ENCODE measurements at regions not wholly inside any gene's neighbourhood (a gene's known extent, or its start where the extent isn't known, plus 50 kb on each side); places are given as distances from the start of the nearest gene placed in this dataset.
"Not testable (repeated sequence)": the region's sequence is repeated elsewhere in the genome, so short reads cannot be mapped to it uniquely, and the experiment has no call there.

- no peaks in the 10 kb centered on the region for H3K9me3 ChIP-seq (replicated peaks; ENCODE audit: control insufficient read depth, low read depth, low read length)
- H3K36me3 ChIP-seq (ENCODE audit: control insufficient read depth, insufficient read depth, low read length), result no peaks in the 10 kb centered on the region
- DNase-seq, result no peak
- H3K27me3 ChIP-seq (ENCODE audit: control insufficient read depth, insufficient read depth, low read length), result no peaks in the 10 kb centered on the region
- H3K27ac ChIP-seq (ENCODE audit: low read length), result no peak overlapping the region
- peaks cover 5% of the 10 kb centered on the region for H3K4me1 ChIP-seq (ENCODE audit: control insufficient read depth, insufficient read depth, low read length)
- no peak overlapping the region for H3K4me3 ChIP-seq (ENCODE audit: low read length)
Measured at GRCh38 chr4:120005527-120005926, 61.1 kb downstream of the MAD2L1 start.

- Histone ChIP-seq H3K36me3 (ENCODE audit: control insufficient read depth, insufficient read depth, low read length) (no peaks in the 10 kb centered on the region), H3K27me3 (ENCODE audit: control insufficient read depth, insufficient read depth, low read length) (no peaks in the 10 kb centered on the region), H3K4me3 (ENCODE audit: low read length) (no peak overlapping the region), H3K9me3 (replicated peaks; ENCODE audit: control insufficient read depth, low read depth, low read length) (no peaks in the 10 kb centered on the region), H3K4me1 (ENCODE audit: control insufficient read depth, insufficient read depth, low read length) (peaks cover 5% of the 10 kb centered on the region), H3K27ac (ENCODE audit: low read length) (no peak overlapping the region)
- peak; percentile 53 for DNase-seq
- no CpG with 5 or more reads among the region's 2 CpGs for WGBS (ENCODE audit: insufficient coverage)
Measured at GRCh38 chr4:120005076-120005475, 61.6 kb downstream of the MAD2L1 start.

GRCh38 chr4:120004054-120004453, 62.6 kb downstream of the MAD2L1 start:
- Histone ChIP-seq H3K9me3 (replicated peaks; ENCODE audit: control insufficient read depth, low read depth, low read length) (no peaks in the 10 kb centered on the region), H3K36me3 (ENCODE audit: control insufficient read depth, insufficient read depth, low read length) (no peaks in the 10 kb centered on the region), H3K27ac (ENCODE audit: low read length) (no peak overlapping the region), H3K4me1 (ENCODE audit: control insufficient read depth, insufficient read depth, low read length) (peaks cover 5% of the 10 kb centered on the region), H3K27me3 (ENCODE audit: control insufficient read depth, insufficient read depth, low read length) (no peaks in the 10 kb centered on the region), H3K4me3 (ENCODE audit: low read length) (no peak overlapping the region)
- 50% methylated on average over 3 of the region's 4 CpGs for WGBS (ENCODE audit: insufficient coverage)
- DNase-seq, result no peak

- DNase-seq, result no peak
- Histone ChIP-seq H3K27me3 (ENCODE audit: control insufficient read depth, insufficient read depth, low read length) (no peaks in the 10 kb centered on the region), H3K4me3 (ENCODE audit: low read length) (no peak overlapping the region), H3K27ac (ENCODE audit: low read length) (no peak overlapping the region), H3K4me1 (ENCODE audit: control insufficient read depth, insufficient read depth, low read length) (peaks cover 2% of the 10 kb centered on the region), H3K36me3 (ENCODE audit: control insufficient read depth, insufficient read depth, low read length) (no peaks in the 10 kb centered on the region), H3K9me3 (replicated peaks; ENCODE audit: control insufficient read depth, low read depth, low read length) (no peaks in the 10 kb centered on the region)
- 83% methylated on average over 1 of the region's 3 CpGs for WGBS (ENCODE audit: insufficient coverage)
Measured at GRCh38 chr4:120003193-120003592, 63.5 kb downstream of the MAD2L1 start.

GRCh38 chr4:120001850-120002249, 64.8 kb downstream of the MAD2L1 start:
- WGBS (ENCODE audit: insufficient coverage), result no CpG with 5 or more reads among the region's 1 CpG
- no peak for DNase-seq
- Histone ChIP-seq H3K36me3 (ENCODE audit: control insufficient read depth, insufficient read depth, low read length) (no peaks in the 10 kb centered on the region), H3K27ac (ENCODE audit: low read length) (no peak overlapping the region), H3K9me3 (replicated peaks; ENCODE audit: control insufficient read depth, low read depth, low read length) (no peaks in the 10 kb centered on the region), H3K4me3 (ENCODE audit: low read length) (no peak overlapping the region), H3K4me1 (ENCODE audit: control insufficient read depth, insufficient read depth, low read length) (no peaks in the 10 kb centered on the region), H3K27me3 (ENCODE audit: control insufficient read depth, insufficient read depth, low read length) (no peaks in the 10 kb centered on the region)

- H3K9me3 ChIP-seq (replicated peaks; ENCODE audit: control insufficient read depth, low read depth, low read length), result no peaks in the 10 kb centered on the region
- no peaks in the 10 kb centered on the region for H3K4me1 ChIP-seq (ENCODE audit: control insufficient read depth, insufficient read depth, low read length)
- no peaks in the 10 kb centered on the region for H3K36me3 ChIP-seq (ENCODE audit: control insufficient read depth, insufficient read depth, low read length)
- no peak for DNase-seq
- 20% methylated on average over 1 of the region's 6 CpGs for WGBS (ENCODE audit: insufficient coverage)
- H3K27ac ChIP-seq (ENCODE audit: low read length), result no peak overlapping the region
- no peak overlapping the region for H3K4me3 ChIP-seq (ENCODE audit: low read length)
- H3K27me3 ChIP-seq (ENCODE audit: control insufficient read depth, insufficient read depth, low read length), result no peaks in the 10 kb centered on the region
Measured at GRCh38 chr4:120000591-120001296, 65.9 kb downstream of the MAD2L1 start.

GRCh38 chr4:119996024-119996423, 70.6 kb downstream of the MAD2L1 start:
- 98% methylated on average over 8 of the region's 10 CpGs for WGBS (ENCODE audit: insufficient coverage)
- H3K4me3 ChIP-seq (ENCODE audit: low read length); H3K27ac ChIP-seq (ENCODE audit: low read length); H3K9me3 ChIP-seq (replicated peaks; ENCODE audit: control insufficient read depth, low read depth, low read length); H3K27me3 ChIP-seq (ENCODE audit: control insufficient read depth, insufficient read depth, low read length); DNase-seq; H3K4me1 ChIP-seq (ENCODE audit: control insufficient read depth, insufficient read depth, low read length); H3K36me3 ChIP-seq (ENCODE audit: control insufficient read depth, insufficient read depth, low read length): not testable (repeated sequence)

- Histone ChIP-seq H3K27ac (ENCODE audit: low read length) (peak overlapping the region; percentile 52), H3K27me3 (ENCODE audit: control insufficient read depth, insufficient read depth, low read length) (no peaks in the 10 kb centered on the region), H3K36me3 (ENCODE audit: control insufficient read depth, insufficient read depth, low read length) (no peaks in the 10 kb centered on the region), H3K4me3 (ENCODE audit: low read length) (no peak overlapping the region), H3K9me3 (replicated peaks; ENCODE audit: control insufficient read depth, low read depth, low read length) (no peaks in the 10 kb centered on the region), H3K4me1 (ENCODE audit: control insufficient read depth, insufficient read depth, low read length) (peaks cover 3% of the 10 kb centered on the region)
- peak; percentile 97 for DNase-seq
- no CpG with 5 or more reads among the region's 2 CpGs for WGBS (ENCODE audit: insufficient coverage)
Measured at GRCh38 chr4:119984996-119985395, 81.7 kb downstream of the MAD2L1 start.

GRCh38 chr4:119982756-119983155, 83.9 kb downstream of the MAD2L1 start:
- DNase-seq, result peak; percentile 25
- H3K9me3 ChIP-seq (replicated peaks; ENCODE audit: control insufficient read depth, low read depth, low read length), result no peaks in the 10 kb centered on the region
- H3K27ac ChIP-seq (ENCODE audit: low read length), result no peak overlapping the region
- H3K27me3 ChIP-seq (ENCODE audit: control insufficient read depth, insufficient read depth, low read length), result no peaks in the 10 kb centered on the region
- H3K4me1 ChIP-seq (ENCODE audit: control insufficient read depth, insufficient read depth, low read length), result peaks cover 3% of the 10 kb centered on the region
- no peak overlapping the region for H3K4me3 ChIP-seq (ENCODE audit: low read length)
- no peaks in the 10 kb centered on the region for H3K36me3 ChIP-seq (ENCODE audit: control insufficient read depth, insufficient read depth, low read length)

GRCh38 chr4:119980456-119980855, 86.2 kb downstream of the MAD2L1 start:
- H3K4me1 ChIP-seq (ENCODE audit: control insufficient read depth, insufficient read depth, low read length), result peaks cover 4% of the 10 kb centered on the region
- no peaks in the 10 kb centered on the region for H3K36me3 ChIP-seq (ENCODE audit: control insufficient read depth, insufficient read depth, low read length)
- no peak overlapping the region for H3K4me3 ChIP-seq (ENCODE audit: low read length)
- no CpG with 5 or more reads among the region's 2 CpGs for WGBS (ENCODE audit: insufficient coverage)
- H3K9me3 ChIP-seq (replicated peaks; ENCODE audit: control insufficient read depth, low read depth, low read length), result no peaks in the 10 kb centered on the region
- DNase-seq, result no peak
- H3K27ac ChIP-seq (ENCODE audit: low read length), result no peak overlapping the region
- H3K27me3 ChIP-seq (ENCODE audit: control insufficient read depth, insufficient read depth, low read length), result no peaks in the 10 kb centered on the region
